Pancreas (tissue), 10 donors: ENCODE measurements at regions not wholly inside any gene's neighbourhood (a gene's known extent, or its start where the extent isn't known, plus 50 kb on each side); places are given as distances from the start of the nearest gene placed in this dataset.
"Not testable (repeated sequence)": the region's sequence is repeated elsewhere in the genome, so short reads cannot be mapped to it uniquely, and the experiment has no call there.

Experiments
- ATAC-seq, 4 donors: fragments of 200-7000 bp; cut with Tn5 transposase; one replicate each; pipeline versions ENCODE4 v1.8.0 to v1.9.1; 2020; ENCODE audit warnings: mild to moderate bottlenecking in 4 of 4, moderate library complexity in 4 of 4
- DNase-seq, 6 donors: peaks; one replicate each; pipeline ENCODE4 v3.0.0-alpha.2; 2020
- FAIRE-seq: peaks from 2 replicates; lab custom pipeline; 2012; peaks lifted over from hg19 to GRCh38; lab: Jason Lieb, UNC
- H3K27ac ChIP-seq, 4 donors: fragments of 200-600 bp; sonication (generic); 1 replicate in 3 of 4; 2 replicates in 1 of 4; pipeline versions ENCODE4 v1.5.0 to v1.8.0; 2020
- H3K27me3 ChIP-seq, 4 donors: fragments of 200-600 bp; one replicate each; pipeline ENCODE4 v1.8.0; 2021
- H3K36me3 ChIP-seq, 3 donors: fragments of 200-600 bp; sonication (generic) in 1 of 3; one replicate each; pipeline versions ENCODE4 v1.5.0 to v1.8.0; 2020 to 2021
- H3K4me1 ChIP-seq, 3 donors: fragments of 200-600 bp; one replicate each; pipeline ENCODE4 v1.8.0; 2021
- H3K4me3 ChIP-seq, 4 donors: fragments of 200-600 bp; sonication (generic) in 2 of 4; one replicate each; pipeline versions ENCODE4 v1.5.0 to v1.8.0; 2020 to 2021
- H3K9me3 ChIP-seq, 4 donors: fragments of 200-600 bp; one replicate each; pipeline ENCODE4 v1.8.0; 2021
- WGBS, 2 donors: extraction: QIAGEN DNeasy Blood & Tissue Kit; methylation state at CpG; one replicate each; pipeline ENCODE4 v1.1.7; 2013; 5-methylcytosine and 5-hydroxymethylcytosine counted together
- intact Hi-C, 3 donors: fragments of 100-400 bp; cut with DNase I; formaldehyde crosslinking; loops; one replicate each; pipeline versions ENCODE4 v1.11.1 to v1.14.2; 2022
- TF ChIP-seq, protein P1 (sequence below), 4 donors: fragments of 200-600 bp; sonication (generic) in 3 of 4; IDR thresholded peaks; one replicate each; pipeline versions ENCODE4 v1.5.0 to v1.8.0; 2021; ENCODE audit warnings: antibody characterized with exemption in 4 of 4
- donor health status: healthy with polysubstance abuse.
- donor health status: DM: no; HTN: no; CAD: no; lungs with moderate emphysema.
- donor health status: DM: no; HTN: no; CAD: no.
- donor health status: control.
- donor health status: control.
- donor health status: Bipolar disorder and iron deficiency.
- donor health status: DM: yes; HTN: yes; CAD: no.
- donor health status: DM: no; HTN: no; CAD: no.
- donor health status: DM: no; HTN: no; CAD: no.
- donor health status: DM: yes; HTN: yes; CAD: no.

GRCh38 chr7:32206488-32206887, 136.3 kb upstream of the PDE1C start:
- TF ChIP-seq, protein P1, sequence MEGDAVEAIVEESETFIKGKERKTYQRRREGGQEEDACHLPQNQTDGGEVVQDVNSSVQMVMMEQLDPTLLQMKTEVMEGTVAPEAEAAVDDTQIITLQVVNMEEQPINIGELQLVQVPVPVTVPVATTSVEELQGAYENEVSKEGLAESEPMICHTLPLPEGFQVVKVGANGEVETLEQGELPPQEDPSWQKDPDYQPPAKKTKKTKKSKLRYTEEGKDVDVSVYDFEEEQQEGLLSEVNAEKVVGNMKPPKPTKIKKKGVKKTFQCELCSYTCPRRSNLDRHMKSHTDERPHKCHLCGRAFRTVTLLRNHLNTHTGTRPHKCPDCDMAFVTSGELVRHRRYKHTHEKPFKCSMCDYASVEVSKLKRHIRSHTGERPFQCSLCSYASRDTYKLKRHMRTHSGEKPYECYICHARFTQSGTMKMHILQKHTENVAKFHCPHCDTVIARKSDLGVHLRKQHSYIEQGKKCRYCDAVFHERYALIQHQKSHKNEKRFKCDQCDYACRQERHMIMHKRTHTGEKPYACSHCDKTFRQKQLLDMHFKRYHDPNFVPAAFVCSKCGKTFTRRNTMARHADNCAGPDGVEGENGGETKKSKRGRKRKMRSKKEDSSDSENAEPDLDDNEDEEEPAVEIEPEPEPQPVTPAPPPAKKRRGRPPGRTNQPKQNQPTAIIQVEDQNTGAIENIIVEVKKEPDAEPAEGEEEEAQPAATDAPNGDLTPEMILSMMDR (IDR thresholded peaks at IDR 0.05), result no peak
- Histone ChIP-seq H3K36me3 (no peaks in the 10 kb centered on the region), H3K4me3 (no peak overlapping the region), H3K4me1 (no peaks in the 10 kb centered on the region), H3K27ac (no peak overlapping the region), H3K9me3 (no peaks in the 10 kb centered on the region), H3K27me3 (no peaks in the 10 kb centered on the region)
- intact Hi-C loops, result loop anchor here in 2 of 3 donors (10.0 kb wide), 1 partner anchor 462 kb away; no protein-coding TSS in a partner anchor
- FAIRE-seq, result no peak
- 60 to 78% methylated on average over 6 of the region's 6 CpGs for WGBS, 2 donors
- no peak for ATAC-seq
- no peak for DNase-seq

GRCh38 chr7:32205298-32205824, 135.2 kb upstream of the PDE1C start:
- H3K4me1 ChIP-seq, ATAC-seq, H3K27me3 ChIP-seq, H3K27ac ChIP-seq, FAIRE-seq, H3K36me3 ChIP-seq, H3K4me3 ChIP-seq, DNase-seq, H3K9me3 ChIP-seq: not testable (repeated sequence)
- intact Hi-C loops, result loop anchor here in 2 of 3 donors (10.0 kb wide), 1 partner anchor 461 kb away; no protein-coding TSS in a partner anchor
- 52 to 66% methylated on average over 4 of the region's 4 CpGs for WGBS, 2 donors

GRCh38 chr7:32204361-32205018, 134.3 kb upstream of the PDE1C start:
- TF ChIP-seq, protein P1 (IDR thresholded peaks at IDR 0.05), result peak; percentile 26 to 74 (median 50)
- Histone ChIP-seq H3K4me1 (no peaks in the 10 kb centered on the region), H3K4me3 (peak overlapping the region in 1 of 4 donors; percentile 4), H3K27ac (no peak overlapping the region), H3K27me3 (no peaks in the 10 kb centered on the region), H3K36me3 (no peaks in the 10 kb centered on the region), H3K9me3 (no peaks in the 10 kb centered on the region)
- intact Hi-C loops, result loop anchor here in 2 of 3 donors (10.0 kb wide), 1 partner anchor 460 kb away; no protein-coding TSS in a partner anchor
- DNase-seq (peak in 5 of 6 donors; percentile 28 to 70 (median 34)), ATAC-seq (peak; percentile 88 to 98 (median 96)), FAIRE-seq (no peak)
- WGBS, 2 donors, result 21% methylated on average over 9 of the region's 9 CpGs

GRCh38 chr7:32200646-32201045, 130.4 kb upstream of the PDE1C start:
- no peaks in the 10 kb centered on the region for H3K27me3 ChIP-seq

GRCh38 chr7:32194537-32194936, 124.3 kb upstream of the PDE1C start:
- Histone ChIP-seq H3K4me3 (no peak overlapping the region), H3K27me3 (no peaks in the 10 kb centered on the region), H3K36me3 (no peaks in the 10 kb centered on the region), H3K27ac (no peak overlapping the region), H3K4me1 (no peaks in the 10 kb centered on the region), H3K9me3 (peaks cover 0 to 2% (median 0%) of the 10 kb centered on the region in 4 donors)
- TF ChIP-seq, protein P1 (IDR thresholded peaks at IDR 0.05), result no peak
- intact Hi-C loops, result no loop called here
- ATAC-seq (no peak), DNase-seq (no peak), FAIRE-seq (no peak)

More at GRCh38 chr7:32200646-32201045, 130.4 kb upstream of the PDE1C start:
- Histone ChIP-seq H3K9me3 (no peaks in the 10 kb centered on the region), H3K4me1 (no peaks in the 10 kb centered on the region), H3K36me3 (no peaks in the 10 kb centered on the region), H3K27ac (no peak overlapping the region), H3K4me3 (no peak overlapping the region)
- FAIRE-seq (no peak), DNase-seq (no peak), ATAC-seq (no peak)
- TF ChIP-seq, protein P1 (IDR thresholded peaks at IDR 0.05), result no peak
- WGBS, 2 donors, result 65 to 74% methylated on average over 1 of the region's 1 CpG
- intact Hi-C loops, result loop anchor here in 2 of 3 donors (10.0 kb wide), 1 partner anchor 456 kb away; no protein-coding TSS in a partner anchor
